ENCODE measurements at regions not wholly inside any gene's neighbourhood (a gene's known extent, or its start where the extent isn't known, plus 50 kb on each side); places are given as distances from the start of the nearest gene placed in this dataset.
A peak's percentile ranks its signal among the peaks of the same experiment; 100 is the strongest.

DNA sequence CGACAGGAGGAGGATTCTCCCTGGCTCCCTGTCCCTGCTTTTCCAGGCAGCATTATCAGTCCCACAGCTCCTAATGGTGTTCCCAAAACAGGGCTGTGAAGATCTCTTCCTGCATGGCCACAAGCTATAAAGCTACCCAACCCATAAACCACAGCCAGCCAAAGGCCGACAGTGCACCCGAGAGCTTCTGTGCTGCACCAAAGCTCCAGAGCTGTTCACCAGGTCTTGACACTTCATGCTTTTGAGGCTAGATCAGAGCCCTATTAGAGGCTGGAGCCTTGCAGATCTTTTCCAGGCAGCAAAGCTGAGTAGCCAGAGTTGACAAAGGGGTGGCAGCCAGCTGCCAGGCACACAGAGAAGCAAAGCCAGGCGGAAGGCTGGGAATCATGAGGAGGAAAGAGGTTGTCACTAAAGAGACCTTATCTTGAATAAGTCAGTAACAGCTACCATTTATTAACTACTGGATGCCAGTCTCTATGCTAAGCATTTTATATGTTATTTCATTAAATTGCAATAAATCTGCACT, 180.4 kb downstream of the KATNAL1 start:
- DNase-seq = peak in 1 of 14 donors; percentile 28

DNA sequence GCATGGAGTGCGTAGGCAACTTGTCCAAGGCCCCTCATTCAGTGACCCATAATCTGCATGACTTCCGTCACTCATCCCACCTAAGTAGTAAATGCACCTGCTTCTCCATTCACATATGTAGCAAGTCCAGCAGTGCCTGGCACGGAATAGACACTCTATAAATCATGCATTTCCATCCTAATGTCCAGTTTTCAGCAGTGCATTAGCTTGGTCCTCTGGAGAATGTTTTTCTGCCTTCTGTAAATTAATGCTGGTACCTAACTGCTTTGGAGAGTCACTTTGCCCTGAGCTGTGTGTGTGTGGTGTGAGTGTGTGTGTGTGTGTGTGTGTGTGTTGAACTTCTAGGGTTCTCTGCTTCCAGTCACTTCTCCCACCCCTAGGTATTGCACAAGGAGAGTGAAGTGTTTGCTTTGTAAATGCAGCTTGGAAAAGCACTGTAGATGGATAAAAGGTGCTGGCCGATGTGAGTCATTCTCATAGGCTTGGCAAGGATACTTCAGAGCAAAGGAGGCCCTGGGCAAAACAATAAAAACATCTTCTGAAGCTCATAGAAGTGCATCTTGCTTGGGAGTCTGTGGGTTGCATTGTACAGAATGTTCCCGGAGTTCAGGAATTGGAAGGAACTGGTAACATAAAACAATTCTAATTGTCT, 181.8 kb downstream of the KATNAL1 start:
- peak in 1 of 14 donors; percentile 40 for DNase-seq

DNA sequence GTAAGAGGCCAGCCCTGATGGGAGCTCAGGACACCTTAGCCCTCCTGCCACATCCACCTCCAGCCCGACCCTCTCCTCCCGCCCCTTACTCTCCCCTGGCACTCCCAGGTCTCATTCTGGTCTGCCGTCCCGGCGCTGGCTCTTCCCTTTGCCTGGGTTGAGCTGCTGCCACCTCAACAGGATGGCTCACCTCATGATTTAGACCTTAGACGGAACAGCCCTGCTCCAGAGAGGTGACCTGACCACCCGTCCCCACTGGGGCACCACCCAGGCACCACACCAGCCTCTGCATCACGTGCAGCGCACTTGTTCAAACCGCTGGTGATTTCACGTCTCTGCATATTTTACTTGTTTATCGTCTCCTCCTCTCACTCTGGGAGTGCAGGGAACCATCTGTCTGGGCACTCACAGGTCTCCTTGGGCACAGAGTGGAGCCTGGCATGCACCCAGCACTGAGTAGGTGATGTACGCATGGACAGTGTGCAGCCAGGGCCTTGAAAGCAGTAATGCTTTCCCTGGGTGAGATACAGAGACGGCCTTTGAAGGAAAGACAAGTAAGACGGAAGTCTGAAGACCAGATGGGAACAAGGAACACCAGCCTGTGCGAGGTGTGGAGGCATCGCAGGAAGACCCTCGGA, 183.1 kb downstream of the KATNAL1 start:
- DNase-seq = peak in 1 of 14 donors; percentile 83

DNA sequence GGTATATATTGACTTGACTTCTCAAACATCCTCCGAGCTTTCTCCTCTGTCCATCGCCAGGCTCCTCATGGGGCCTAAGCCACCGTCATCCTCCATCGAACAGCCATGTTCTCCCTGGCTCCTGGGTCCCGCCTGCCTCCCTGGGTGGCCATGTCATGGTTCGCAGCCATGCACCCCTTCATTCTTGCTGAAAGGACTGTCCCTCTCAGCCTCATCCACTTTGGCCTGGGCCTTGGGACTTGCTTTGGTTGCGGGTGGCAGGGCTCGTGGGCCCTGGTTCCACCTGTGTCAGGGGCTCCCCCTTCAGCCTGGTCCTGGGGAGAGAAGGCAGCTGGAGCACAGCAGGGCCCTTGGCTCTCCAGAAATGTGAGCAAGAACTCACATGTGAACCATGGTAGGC, 183.8 kb downstream of the KATNAL1 start:
- DNase-seq = no peak

DNA sequence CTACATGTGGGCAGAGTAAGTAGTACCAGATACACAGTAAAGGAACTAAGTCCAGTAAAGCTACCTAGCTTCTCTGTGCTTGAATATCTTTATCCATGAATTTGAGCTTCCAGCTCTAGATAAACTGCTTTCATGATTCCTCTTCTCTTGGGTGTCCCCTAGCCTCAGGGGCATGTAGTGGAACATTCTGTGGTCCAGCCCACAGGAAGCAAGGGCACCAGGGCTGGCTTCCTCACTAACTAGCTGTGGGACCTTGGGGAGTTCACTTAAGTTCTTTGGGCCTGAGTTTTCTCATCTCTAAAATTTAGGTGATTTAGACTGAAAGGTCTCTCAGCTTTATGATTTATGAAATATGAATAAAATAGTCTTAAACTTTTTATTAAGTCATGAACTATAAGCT, 185.7 kb downstream of the KATNAL1 start:
- no peak for DNase-seq

DNA sequence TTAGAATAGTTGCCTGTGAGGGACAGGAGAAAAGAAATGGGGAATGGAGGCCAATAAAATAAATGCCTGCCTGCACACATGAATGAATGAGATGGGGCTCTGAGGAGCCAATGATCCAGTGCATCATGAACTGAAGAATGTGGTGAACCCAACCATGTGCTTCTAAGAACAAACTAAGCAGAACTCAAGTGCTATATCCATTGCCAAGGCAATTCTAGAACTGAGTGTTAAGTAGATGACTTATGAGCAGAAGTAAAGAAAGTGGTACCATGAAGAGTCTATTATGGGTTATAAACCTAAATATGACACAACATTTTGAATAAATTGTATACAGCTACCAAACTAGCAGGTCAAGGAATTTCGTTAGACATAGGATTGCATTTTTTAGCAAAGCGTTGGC, 186.1 kb downstream of the KATNAL1 start:
- no peak for DNase-seq

DNA sequence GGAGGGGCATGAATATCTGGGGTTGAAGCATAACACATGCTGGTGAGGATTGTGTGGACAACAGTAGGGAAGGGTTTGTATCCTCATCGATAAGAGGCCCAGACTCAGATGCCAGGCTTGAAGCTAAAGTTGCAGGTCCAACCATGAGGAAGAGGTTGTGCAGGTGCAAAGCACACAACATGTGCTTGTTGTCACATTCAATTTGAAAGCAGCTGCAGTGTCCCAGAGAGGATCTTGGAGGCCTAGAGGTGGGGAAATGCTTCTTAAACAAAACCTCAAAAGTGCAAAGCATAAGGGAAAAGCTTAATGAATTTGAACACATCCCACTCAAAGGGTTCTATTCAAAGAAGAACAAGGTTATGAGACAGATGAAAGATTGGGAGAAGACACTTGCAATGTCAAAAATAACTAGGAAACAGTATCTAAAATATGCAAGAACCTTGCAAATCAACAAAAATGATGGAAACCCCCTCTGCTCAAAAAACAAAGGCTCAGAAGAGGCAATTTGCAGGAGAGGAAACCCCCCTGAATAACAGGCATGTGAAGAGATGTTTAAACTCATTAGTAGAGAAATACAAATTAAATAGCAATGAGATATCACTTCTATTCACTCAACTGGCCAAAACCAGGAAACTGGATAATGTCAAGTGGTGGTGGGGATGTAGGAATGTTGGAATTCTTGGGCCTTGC, 187.1 kb downstream of the KATNAL1 start:
- DNase-seq = no peak

DNA sequence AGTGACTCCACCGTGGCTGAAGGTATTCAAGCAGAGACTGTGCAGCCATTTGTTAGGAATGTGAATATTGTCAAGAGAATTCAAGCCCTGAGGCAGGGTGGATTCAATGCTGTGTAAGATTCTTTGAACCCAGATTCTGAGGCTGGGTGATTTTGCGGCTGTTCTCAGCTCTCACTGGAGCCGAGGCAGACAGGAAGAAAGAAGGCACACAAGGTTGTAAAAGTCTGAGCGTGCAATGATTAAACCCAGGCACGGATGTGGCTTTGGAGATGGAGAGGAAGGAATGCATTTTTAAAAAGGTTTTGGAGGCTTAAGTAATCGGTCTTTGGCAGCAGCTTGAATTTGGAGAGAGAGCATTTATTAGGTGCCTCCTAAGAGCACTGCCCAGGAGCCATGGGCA, 187.9 kb downstream of the KATNAL1 start:
- DNase-seq = no peak

DNA sequence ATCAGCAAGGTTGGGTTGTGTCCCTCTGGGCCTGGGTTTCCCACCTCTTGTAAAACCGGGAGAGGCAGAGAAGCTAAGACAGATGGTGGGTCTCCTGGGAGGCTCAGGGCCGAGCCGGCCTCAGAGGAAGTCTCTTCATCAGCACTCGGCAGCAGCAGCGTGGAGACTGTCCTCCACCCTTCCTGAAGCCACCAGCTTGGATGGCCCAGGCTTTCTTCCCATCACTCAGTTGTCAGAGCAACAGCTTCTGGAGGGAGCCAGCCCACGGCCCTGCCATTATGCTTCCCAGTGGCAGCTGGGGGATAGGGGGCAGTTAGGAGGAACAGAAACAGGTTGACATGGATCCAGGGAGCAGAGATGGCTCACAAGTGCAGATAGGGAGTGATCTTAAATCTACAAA, 191.0 kb downstream of the KATNAL1 start:
- no peak for DNase-seq

DNA sequence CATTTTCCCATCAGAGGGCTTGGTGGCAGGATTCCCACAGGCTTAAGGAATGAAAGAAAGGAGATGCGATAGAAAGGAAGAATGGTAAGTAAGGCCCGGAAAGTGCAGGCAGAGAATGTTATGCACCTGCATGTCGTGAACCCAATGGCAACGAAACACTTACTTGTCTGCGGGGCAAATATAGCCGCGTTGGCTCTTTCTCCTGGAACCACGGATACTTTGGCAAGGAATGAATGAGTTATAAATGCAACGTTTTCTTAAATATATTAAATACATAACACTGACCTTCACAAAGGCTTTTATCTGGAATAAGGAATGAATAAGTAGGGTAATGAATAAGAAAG, 192.1 kb downstream of the KATNAL1 start:
- DNase-seq = no peak

DNA sequence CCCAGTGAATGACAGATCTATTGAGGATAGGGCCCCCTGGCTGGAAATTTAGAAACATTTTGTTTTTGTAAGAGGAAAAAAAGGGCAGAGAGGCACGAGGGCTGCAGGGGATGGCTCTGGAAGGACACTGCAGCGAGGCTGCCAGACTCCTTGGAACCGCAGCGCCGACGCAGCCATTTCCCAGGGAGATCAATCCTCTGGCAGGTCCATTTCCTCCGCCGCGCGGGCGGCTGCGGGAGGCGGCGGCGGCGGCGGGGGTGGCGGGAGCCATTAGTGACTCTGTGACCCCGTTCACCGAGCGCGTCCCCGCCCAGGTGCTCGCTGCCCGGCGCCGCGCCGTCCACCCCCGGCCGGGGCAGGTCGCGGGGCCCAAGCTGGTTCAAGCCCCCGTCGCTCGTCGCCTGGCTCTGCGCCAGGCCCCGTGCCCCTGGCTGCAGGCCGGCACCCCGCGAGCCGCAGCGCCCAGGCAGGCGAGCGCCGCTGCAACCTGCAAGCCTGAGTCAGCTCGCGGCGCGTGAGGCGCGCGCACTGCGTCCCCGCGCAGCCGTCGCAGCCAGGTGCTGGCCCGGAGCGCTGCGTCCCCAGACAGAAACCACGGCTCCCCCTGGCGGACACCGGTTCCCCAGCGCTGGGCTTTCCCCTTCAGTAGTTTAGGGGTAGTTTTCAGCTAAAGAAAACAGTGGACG, 192.6 kb downstream of the KATNAL1 start:
- peak in 13 of 14 donors; percentile 14 to 86 (median 76) for DNase-seq

DNA sequence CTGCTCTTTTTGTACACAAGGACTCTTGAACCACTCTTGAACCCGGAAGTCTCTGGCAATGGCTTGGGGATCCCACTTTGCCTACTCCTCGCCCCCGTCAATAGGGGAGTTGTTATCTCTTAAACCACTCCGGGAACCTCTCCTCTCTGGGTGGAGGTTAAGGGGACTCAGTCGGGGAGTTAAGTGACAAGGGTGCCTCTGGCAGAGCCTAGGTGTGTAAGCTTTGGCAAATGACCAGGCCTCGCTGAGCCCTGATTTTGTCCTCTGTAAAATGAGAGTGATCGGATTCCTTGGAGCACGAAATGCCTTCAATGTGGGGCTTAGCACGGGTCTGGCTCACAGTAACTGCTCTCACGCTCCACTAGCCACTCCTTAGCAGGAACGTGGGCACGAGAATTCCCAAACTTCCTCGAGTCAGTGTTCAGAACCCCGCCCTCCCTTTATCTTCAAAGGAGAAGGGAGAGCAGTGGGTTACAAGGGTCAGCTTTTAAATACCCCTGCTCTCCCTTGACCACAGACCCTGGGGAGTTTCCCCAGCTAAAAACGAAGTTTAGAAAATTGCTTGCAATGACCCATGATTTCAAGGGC, 193.3 kb downstream of the KATNAL1 start:
- DNase-seq = peak in 5 of 14 donors; percentile 27 to 53 (median 41)

DNA sequence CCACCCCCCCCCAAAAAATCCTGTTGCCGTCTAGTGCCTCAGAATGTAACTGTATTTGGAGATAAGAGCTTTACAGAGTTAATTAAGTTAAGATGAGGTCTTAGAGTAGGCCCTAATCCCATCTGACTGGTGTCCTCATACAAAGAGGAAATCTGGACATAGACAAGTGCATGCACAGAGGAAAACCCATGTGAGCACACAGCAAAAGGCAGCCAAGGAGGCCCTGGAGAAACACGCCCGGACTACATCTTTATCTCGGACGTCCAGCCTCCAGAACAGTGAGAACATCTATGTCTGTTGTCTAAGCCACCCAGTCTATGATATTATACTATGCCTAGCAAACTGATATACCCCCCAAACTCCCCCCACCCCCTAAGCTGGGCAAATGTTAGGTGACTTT, 193.8 kb downstream of the KATNAL1 start:
- DNase-seq = peak in 1 of 14 donors; percentile 38

DNA sequence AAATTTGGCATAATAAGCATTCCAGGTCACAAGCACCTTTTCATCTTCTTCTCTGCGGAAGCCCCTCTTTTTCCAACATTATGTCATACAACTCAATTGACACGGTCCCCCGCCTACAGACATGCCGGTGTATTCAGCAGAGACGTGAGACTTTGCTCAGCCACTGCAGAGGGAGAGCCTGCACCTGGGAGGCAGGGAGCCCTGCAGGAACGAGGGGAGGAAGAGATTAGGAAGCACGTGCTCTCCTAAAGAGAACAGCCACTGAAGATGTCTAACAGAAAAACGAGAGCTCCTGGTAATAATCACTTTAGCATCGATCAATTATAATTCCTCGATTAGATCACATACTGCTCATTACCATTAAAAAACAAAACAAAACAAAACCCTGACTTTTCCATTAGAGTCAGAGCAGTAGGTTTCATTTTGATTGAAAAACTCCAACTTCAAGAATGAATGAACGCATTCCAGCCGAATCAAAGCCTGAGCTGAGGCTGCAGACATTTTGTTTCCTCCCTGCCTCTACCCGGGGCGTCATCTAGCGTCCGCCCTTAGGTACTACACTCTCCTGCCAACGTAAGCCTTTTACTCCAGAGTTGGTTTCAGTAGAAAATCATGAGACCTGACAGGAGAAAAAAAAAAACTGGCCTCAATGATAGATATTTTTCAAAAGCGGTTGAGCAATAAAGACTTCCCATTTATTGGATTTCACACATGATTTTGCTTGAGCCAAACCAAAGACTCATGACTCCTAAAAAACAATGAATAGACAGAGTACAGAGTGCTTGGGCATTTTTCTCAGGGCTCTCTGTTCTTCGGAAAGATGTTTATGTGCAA, 194.5 kb downstream of the KATNAL1 start:
- DNase-seq = peak in 11 of 14 donors; percentile 17 to 78 (median 58)

DNA sequence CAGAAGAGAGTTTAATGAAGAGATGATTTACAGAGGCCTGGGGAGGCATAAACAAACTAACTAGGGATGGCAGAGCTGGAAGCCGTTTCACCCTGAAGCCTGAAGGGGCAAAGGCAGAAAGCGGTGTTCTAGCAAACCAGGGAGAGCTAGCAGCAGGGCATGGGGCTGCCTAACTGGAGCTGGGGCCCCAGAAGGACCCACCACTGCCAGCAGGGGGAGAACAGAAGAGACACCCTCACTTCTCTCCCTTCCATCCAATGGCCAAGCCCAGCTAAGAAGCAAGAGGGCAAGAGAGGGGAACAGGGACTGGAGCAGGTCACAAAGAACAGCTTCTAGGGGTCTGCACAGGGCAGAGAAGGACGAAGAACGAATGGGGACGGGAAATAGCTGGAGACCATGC, 195.5 kb downstream of the KATNAL1 start:
- no peak for DNase-seq

DNA sequence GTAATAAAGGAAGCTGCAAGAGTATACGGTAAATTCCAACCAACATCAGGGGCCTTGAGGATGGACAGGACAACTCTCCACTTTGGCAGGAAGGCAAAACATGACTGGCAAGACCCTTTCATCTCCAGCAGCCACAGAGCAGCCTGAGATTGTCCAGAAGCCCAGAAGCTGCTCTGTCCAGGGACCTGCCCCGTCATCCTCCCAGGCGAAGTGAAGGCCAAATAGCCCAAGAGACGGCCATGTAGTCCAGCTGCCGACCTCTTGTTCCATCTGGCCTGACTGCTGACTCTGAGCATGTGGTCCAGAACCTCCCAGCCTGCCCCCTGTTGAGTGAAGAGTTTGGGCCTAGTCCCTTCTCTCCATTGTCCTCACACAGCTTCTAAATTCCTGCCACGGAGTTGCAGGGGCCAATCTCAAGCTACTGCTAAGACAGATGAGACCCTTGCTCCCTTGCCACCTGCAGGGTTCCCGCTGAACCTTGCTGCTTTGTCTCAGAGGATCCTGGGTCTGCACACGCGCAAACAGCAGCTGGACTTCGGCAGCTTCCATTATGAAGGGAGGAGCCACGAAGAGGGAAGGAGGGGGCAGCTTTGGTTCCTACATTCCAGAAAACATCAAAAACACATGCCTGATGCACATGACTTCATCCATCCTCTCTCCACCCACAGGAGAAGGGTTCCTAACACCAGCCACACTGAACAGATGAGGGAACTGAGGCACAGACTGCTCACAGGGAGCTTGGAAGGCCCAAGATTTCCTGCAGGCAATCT, 196.9 kb downstream of the KATNAL1 start:
- no peak for DNase-seq

DNA sequence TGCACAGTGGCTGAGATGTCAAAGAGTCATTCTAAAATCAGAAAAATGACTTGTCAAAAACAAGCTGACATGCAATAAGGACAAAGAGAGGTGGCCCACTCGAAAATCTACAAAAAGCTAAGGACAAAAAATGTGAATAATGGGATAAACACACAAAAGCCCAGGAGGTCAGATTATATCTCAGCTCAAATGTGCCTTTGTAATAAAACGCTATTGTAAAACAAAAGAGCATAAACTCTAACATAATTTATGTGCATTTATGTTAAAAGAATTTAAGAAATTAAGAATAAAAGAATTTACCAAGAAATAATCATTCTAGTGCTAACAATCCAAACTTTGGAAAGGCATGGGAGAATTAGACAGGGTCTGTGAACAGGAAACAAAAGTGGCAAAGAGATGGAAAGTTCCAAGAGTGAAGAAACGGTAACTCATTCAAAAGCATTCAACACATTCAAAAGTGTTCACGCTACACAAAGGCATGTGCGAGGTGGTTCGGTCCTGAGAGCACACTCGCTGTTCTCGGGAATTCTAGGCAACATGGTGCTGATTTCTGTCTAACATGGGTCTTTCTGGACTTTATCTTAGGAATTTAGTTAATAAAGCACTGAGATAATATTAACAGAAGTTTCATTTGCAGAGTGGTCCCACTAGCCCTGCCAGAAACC, 197.7 kb downstream of the KATNAL1 start:
- no peak for DNase-seq

DNA sequence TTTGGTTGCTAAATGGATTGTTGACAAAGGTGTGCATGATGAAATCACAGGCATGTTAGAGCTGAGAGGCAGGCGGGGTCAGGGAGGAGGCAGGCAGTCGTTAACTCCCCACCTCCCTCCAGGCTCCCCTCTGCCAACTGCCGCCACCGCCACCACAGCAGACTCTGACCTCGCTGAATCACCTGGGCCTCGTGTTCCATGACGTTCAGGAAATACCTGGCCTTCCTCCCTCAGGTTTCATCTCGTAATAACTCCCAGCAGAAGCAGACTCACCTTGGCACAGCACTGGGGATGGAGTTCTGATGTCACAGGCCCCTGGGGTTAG, 198.5 kb downstream of the KATNAL1 start:
- DNase-seq = no peak

DNA sequence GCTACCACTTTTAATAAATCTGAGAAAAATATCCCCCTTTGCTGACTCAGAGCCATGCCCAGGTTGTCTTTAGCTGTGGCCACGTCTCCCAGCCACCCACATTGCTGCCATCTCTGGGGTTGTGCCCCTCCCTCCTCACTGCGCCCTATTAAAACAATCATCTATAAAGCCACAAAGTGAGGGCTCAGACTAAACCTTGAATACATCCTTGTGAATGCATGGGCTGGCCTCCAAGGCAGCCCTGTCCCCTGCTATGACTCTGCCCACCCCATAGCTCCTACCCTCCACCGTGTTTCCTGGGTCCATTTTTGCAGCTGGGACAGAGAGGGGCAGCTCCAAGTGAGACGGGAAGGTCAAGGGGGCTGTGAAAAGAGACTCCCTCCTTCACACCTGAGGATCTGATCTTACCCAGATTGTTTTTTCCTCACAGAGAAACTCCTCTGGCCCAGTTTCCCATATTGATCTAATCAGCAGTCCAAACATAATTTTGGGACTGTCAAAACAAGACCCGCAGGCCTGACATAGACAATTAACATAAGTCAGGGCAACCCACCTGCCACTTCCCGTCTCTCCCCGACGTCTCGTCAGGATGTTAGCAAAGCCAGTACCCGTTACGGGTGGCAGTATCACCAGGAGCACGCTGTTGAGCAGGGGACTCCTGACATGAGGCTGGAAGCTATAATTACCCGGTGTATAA, 199.0 kb downstream of the KATNAL1 start:
- no peak for DNase-seq
